Keratinocyte (primary cell): ENCODE measurements at regions not wholly inside any gene's neighbourhood (a gene's known extent, or its start where the extent isn't known, plus 50 kb on each side); places are given as distances from the start of the nearest gene placed in this dataset.

Source experiments
- DNase-seq: peaks from one replicate; pipeline ENCODE4 v3.0.0-alpha.2; 2011; ENCODE audit warnings: low read depth, missing footprints, low spot score
- FAIRE-seq: peaks from 2 replicates; lab custom pipeline; 2011; peaks lifted over from hg19 to GRCh38; lab: Jason Lieb, UNC
- H2AFZ ChIP-seq: 2 replicates; pipeline ENCODE4 v1.6.0; 2012; ENCODE audit warnings: low read length, control low read depth, inconsistent platforms; ENCODE audit not compliant: control insufficient read depth
- H3K27ac ChIP-seq: 2 replicates; pipeline ENCODE4 v1.5.1; 2011; ENCODE audit warnings: low read length; ENCODE audit not compliant: control insufficient read depth, insufficient read depth
- H3K27me3 ChIP-seq: 3 replicates; pipeline ENCODE4 v1.6.0; 2011; ENCODE audit warnings: low read length; ENCODE audit not compliant: control insufficient read depth, insufficient read depth; ENCODE audit errors: extremely low read depth
- H3K36me3 ChIP-seq, 2 experiments: 2 replicates in 1 of 2; 3 replicates in 1 of 2; pipeline ENCODE4 v1.5.1; 2011; ENCODE audit warnings: low read length in 2 of 2, mild to moderate bottlenecking in 1 of 2; ENCODE audit not compliant: control insufficient read depth in 2 of 2, insufficient read depth in 2 of 2; ENCODE audit errors: extremely low read depth in 1 of 2
- H3K4me1 ChIP-seq: 3 replicates; pipeline ENCODE4 v1.5.1; 2011; ENCODE audit warnings: low read length; ENCODE audit not compliant: control insufficient read depth, insufficient read depth; ENCODE audit errors: extremely low read depth
- H3K4me2 ChIP-seq: 3 replicates; pipeline ENCODE4 v1.6.0; 2011; ENCODE audit warnings: low read depth, low read length; ENCODE audit not compliant: control insufficient read depth, insufficient read depth; ENCODE audit errors: extremely low read depth
- H3K4me3 ChIP-seq, 3 experiments: fragments of 200-600 bp in 1 of 3; sonication (generic) in 1 of 3; 2 replicates in 2 of 3; 3 replicates in 1 of 3; pipeline ENCODE4 v1.5.1; 2011 to 2016; ENCODE audit warnings: low read length in 3 of 3, mild to moderate bottlenecking in 3 of 3, control low read depth in 2 of 3, inconsistent platforms in 1 of 3, low read depth in 1 of 3, mixed read lengths in 1 of 3, mixed run types in 1 of 3, moderate library complexity in 1 of 3; ENCODE audit not compliant: control insufficient read depth in 2 of 3, insufficient read depth in 2 of 3; ENCODE audit errors: extremely low read depth in 1 of 3
- H3K79me2 ChIP-seq: 2 replicates; pipeline ENCODE4 v1.6.0; 2012; ENCODE audit warnings: low read length; ENCODE audit not compliant: control insufficient read depth, insufficient read depth
- H3K9ac ChIP-seq: 3 replicates; pipeline ENCODE4 v1.6.0; 2011; ENCODE audit warnings: low read length; ENCODE audit not compliant: control insufficient read depth, insufficient read depth; ENCODE audit errors: extremely low read depth
- H3K9me1 ChIP-seq: 3 replicates; pipeline ENCODE4 v1.6.0; 2011; ENCODE audit warnings: low read length; ENCODE audit not compliant: control insufficient read depth, insufficient read depth; ENCODE audit errors: extremely low read depth
- H3K9me3 ChIP-seq: 2 replicates; pipeline ENCODE4 v1.5.1; 2012; ENCODE audit warnings: low read depth, low read length; ENCODE audit not compliant: control insufficient read depth
- H4K20me1 ChIP-seq: 3 replicates; pipeline ENCODE4 v1.6.0; 2011; ENCODE audit warnings: low read length; ENCODE audit not compliant: control insufficient read depth, insufficient read depth; ENCODE audit errors: extremely low read depth
- CTCF ChIP-seq, 3 experiments: IDR thresholded peaks in 1 of 3; conservative IDR thresholded peaks in 1 of 3; optimal IDR thresholded peaks in 1 of 3; 2 replicates in 2 of 3; 3 replicates in 1 of 3; pipeline versions ENCODE3 to v1.5.1; 2011; ENCODE audit warnings: low read length in 3 of 3, mild to moderate bottlenecking in 3 of 3, moderate library complexity in 2 of 3, control low read depth in 1 of 3, inconsistent platforms in 1 of 3; ENCODE audit not compliant: insufficient read depth in 2 of 3; ENCODE audit errors: extremely low read depth in 1 of 3
- EZH2 ChIP-seq: IDR thresholded peaks from one replicate; pipeline ENCODE4 v1.6.1; 2012; ENCODE audit warnings: inconsistent platforms, mild to moderate bottlenecking, low read length, moderate library complexity
- dilution Hi-C: fragments of 300-500 bp; cut with MboI; formaldehyde crosslinking; loops from one replicate; pipeline ENCODE4 v1.7.0; 2020; ENCODE audit warnings: low sequenced_read_pairs; ENCODE audit not compliant: extremely low pct_ligation_motif_present

- FAIRE-seq = no peak
- H3K4me2 ChIP-seq = no peak overlapping the region
- no peak overlapping the region for H2AFZ ChIP-seq
- TF ChIP-seq EZH2 (no peak), CTCF (optimal IDR thresholded peaks at IDR 0.05 in 1 of 3, IDR thresholded peaks at IDR 0.05 in 1 of 3, conservative IDR thresholded peaks at IDR 0.05 in 1 of 3; ENCODE audit: extremely low read depth in 1 of 3, insufficient read depth in 2 of 3, low read length in 3 of 3) (no peak)
- no peaks in the 10 kb centered on the region for H3K36me3 ChIP-seq
- no peaks in the 10 kb centered on the region for H3K9me1 ChIP-seq
- H3K9me3 ChIP-seq = no peaks in the 10 kb centered on the region
- dilution Hi-C loops = no loop called here
- H3K79me2 ChIP-seq = no peaks in the 10 kb centered on the region
- no peaks in the 10 kb centered on the region for H3K27me3 ChIP-seq
- H4K20me1 ChIP-seq = no peaks in the 10 kb centered on the region
- no peak for DNase-seq
- no peaks in the 10 kb centered on the region for H3K4me1 ChIP-seq
- no peak overlapping the region for H3K9ac ChIP-seq
- no peak overlapping the region for H3K4me3 ChIP-seq
- H3K27ac ChIP-seq = no peak overlapping the region
Observed at GRCh38 chr4:134540588-134540987, 339.0 kb upstream of the PABPC4L start.

GRCh38 chr4:134539729-134540231, 338.2 kb upstream of the PABPC4L start:
- H3K27ac ChIP-seq = no peak overlapping the region
- dilution Hi-C loops = no loop called here

More at GRCh38 chr4:134539729-134540231, 338.2 kb upstream of the PABPC4L start:
- Histone ChIP-seq H3K27me3 (no peaks in the 10 kb centered on the region), H3K36me3 (no peaks in the 10 kb centered on the region), H3K4me2 (no peak overlapping the region), H3K9ac (no peak overlapping the region), H3K4me3 (no peak overlapping the region), H3K79me2 (no peaks in the 10 kb centered on the region), H3K4me1 (no peaks in the 10 kb centered on the region), H3K9me1 (no peaks in the 10 kb centered on the region), H2AFZ (no peak overlapping the region), H4K20me1 (no peaks in the 10 kb centered on the region), H3K9me3 (no peaks in the 10 kb centered on the region)
- DNase-seq (no peak), FAIRE-seq (no peak)
- TF ChIP-seq CTCF (optimal IDR thresholded peaks at IDR 0.05 in 1 of 3, IDR thresholded peaks at IDR 0.05 in 1 of 3, conservative IDR thresholded peaks at IDR 0.05 in 1 of 3; ENCODE audit: extremely low read depth in 1 of 3, insufficient read depth in 2 of 3, low read length in 3 of 3) = no peak
- no peak for TF ChIP-seq EZH2
